GM12864 (cell line): ENCODE measurements at regions not wholly inside any gene's neighbourhood (a gene's known extent, or its start where the extent isn't known, plus 50 kb on each side); places are given as distances from the start of the nearest gene placed in this dataset.

Source experiments
- DNase-seq: peaks from one replicate; pipeline ENCODE4 v3.0.0-alpha.2; 2011; ENCODE audit warnings: low read depth
- H3K4me3 ChIP-seq: 2 replicates; pipeline ENCODE4 v1.5.1; 2011; ENCODE audit warnings: mild to moderate bottlenecking, low read depth, low read length, control low read depth
- CTCF ChIP-seq: IDR thresholded peaks from 2 replicates; pipeline ENCODE4 v1.5.1; 2011; ENCODE audit warnings: low read depth, mild to moderate bottlenecking, moderate library complexity, low read length, control low read depth, inconsistent platforms; ENCODE audit errors: missing control alignments

GRCh38 chr15:31151301-31152233, 50.0 kb upstream of the TRPM1 start:
- no peak for TF ChIP-seq CTCF
- no peak for DNase-seq
- H3K4me3 ChIP-seq, result no peak overlapping the region

- no peak overlapping the region for H3K4me3 ChIP-seq
- TF ChIP-seq CTCF, result no peak
- no peak for DNase-seq
Measured at GRCh38 chr15:31153531-31153930, 52.0 kb upstream of the TRPM1 start.

- DNase-seq, result no peak
- H3K4me3 ChIP-seq, result no peak overlapping the region
- no peak for TF ChIP-seq CTCF
Measured at GRCh38 chr15:31155151-31155550, 53.6 kb upstream of the TRPM1 start.

GRCh38 chr15:31156226-31156625, 54.7 kb upstream of the TRPM1 start:
- TF ChIP-seq CTCF, result no peak
- no peak overlapping the region for H3K4me3 ChIP-seq
- DNase-seq, result no peak

GRCh38 chr15:31156808-31157207, 55.3 kb upstream of the TRPM1 start:
- no peak overlapping the region for H3K4me3 ChIP-seq
- no peak for DNase-seq
- no peak for TF ChIP-seq CTCF

- no peak for DNase-seq
- no peak for TF ChIP-seq CTCF
- H3K4me3 ChIP-seq, result no peak overlapping the region
Measured at GRCh38 chr15:31157644-31158069, 56.1 kb upstream of the TRPM1 start.

DNA sequence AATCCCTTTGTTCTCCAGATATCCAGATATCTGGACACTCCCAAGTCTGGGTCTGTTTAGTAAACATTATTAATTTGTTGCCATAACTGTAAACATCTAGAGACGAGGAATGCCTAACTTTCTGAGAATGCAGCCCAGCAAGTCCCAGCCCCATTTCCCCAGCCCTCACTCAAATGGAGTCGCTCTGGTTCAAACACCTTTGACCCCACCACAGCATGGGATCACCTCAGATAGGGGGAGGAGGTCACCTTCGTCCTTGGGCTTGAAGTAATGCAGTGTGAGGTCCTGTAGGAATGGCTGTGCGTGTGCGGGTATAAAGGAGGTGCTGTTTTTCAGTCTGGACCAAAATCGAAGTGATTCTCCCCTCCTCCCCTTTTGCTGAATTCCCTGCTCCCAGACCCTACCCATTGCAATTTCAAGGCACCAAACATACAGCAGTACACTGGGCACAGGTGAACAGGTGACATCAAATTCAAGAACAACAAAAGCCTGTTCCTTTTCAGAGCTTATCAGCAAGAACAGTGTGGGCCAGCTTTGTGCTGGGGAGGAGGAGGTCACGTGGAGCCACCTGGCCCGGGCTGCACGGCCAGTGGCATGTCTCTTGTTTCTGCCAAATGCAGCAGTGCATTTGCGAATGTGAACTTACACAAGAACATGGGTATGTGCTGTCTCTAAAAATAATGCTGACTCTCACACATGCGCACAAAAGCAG, 57.5 kb upstream of the TRPM1 start:
- no peak overlapping the region for H3K4me3 ChIP-seq
- no peak for DNase-seq
- no peak for TF ChIP-seq CTCF
